ENCODE measurements at regions not wholly inside any gene's neighbourhood (a gene's known extent, or its start where the extent isn't known, plus 50 kb on each side); places are given as distances from the start of the nearest gene placed in this dataset.

- TF ChIP-seq POLR2A (IDR thresholded peaks at IDR 0.05; ENCODE audit: low read depth, low read length): no peak
- no peak for TF ChIP-seq SPI1 (IDR thresholded peaks at IDR 0.05; ENCODE audit: low read depth, low read length)
Measured at GRCh38 chr3:137108699-137109440, 151.1 kb downstream of the IL20RB start.
